ENCODE measurements at regions not wholly inside any gene's neighbourhood (a gene's known extent, or its start where the extent isn't known, plus 50 kb on each side); places are given as distances from the start of the nearest gene placed in this dataset.

DNA sequence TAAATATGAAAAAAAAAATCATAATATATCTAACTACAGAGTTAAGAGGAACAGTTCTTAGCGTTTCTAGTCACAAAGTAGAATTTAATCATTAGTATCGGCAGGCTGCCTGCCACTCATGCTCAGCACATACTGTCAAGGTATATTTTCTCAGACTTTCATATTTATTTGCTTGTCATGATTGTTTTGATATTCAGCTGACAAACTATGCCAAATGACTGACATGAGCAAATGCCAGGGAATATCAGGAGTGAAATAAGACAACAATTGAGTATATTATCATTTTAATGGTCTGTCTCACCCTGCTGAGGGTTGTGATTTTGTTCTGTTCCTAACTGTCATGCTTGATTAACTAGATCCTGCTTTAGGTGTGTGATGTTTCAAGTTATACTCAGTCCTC lies 395.0 kb upstream of the SPOCK3 start:
- no peaks in the 10 kb centered on the region for H3K4me1 ChIP-seq
- no peaks in the 10 kb centered on the region for H3K9me3 Mint-ChIP-seq (ENCODE audit: unreplicated experiment)
- ChIA-PET CTCF (no interaction called here), POLR2A (no interaction called here)
- intact Hi-C loops (cut with micrococcal nuclease; ENCODE audit: unreplicated experiment): no loop called here
- H3K4me1 Mint-ChIP-seq (ENCODE audit: low read depth, unreplicated experiment): no peaks in the 10 kb centered on the region
- H3K27ac Mint-ChIP-seq (ENCODE audit: unreplicated experiment): no peak overlapping the region
- H3K4me3 Mint-ChIP-seq (ENCODE audit: unreplicated experiment): no peak overlapping the region
- peaks cover 2% of the 10 kb centered on the region for H3K27me3 Mint-ChIP-seq (ENCODE audit: insufficient read depth, unreplicated experiment)
- H3K36me3 Mint-ChIP-seq (ENCODE audit: insufficient read depth, unreplicated experiment): no peaks in the 10 kb centered on the region
- TF ChIP-seq, protein P1, sequence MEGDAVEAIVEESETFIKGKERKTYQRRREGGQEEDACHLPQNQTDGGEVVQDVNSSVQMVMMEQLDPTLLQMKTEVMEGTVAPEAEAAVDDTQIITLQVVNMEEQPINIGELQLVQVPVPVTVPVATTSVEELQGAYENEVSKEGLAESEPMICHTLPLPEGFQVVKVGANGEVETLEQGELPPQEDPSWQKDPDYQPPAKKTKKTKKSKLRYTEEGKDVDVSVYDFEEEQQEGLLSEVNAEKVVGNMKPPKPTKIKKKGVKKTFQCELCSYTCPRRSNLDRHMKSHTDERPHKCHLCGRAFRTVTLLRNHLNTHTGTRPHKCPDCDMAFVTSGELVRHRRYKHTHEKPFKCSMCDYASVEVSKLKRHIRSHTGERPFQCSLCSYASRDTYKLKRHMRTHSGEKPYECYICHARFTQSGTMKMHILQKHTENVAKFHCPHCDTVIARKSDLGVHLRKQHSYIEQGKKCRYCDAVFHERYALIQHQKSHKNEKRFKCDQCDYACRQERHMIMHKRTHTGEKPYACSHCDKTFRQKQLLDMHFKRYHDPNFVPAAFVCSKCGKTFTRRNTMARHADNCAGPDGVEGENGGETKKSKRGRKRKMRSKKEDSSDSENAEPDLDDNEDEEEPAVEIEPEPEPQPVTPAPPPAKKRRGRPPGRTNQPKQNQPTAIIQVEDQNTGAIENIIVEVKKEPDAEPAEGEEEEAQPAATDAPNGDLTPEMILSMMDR (IDR thresholded peaks at IDR 0.05; ENCODE audit: insufficient read depth in 1 of 2, low read depth in 1 of 2, low read length in 1 of 2, severe bottlenecking in 1 of 2, unreplicated experiment in 1 of 2): no peak
- no peaks in the 10 kb centered on the region for H3K9me3 ChIP-seq
- H3K36me3 ChIP-seq (ENCODE audit: control insufficient read depth, insufficient read depth, low read length): no peaks in the 10 kb centered on the region
- no peak overlapping the region for H3K4me3 ChIP-seq (ENCODE audit: low read depth, low read length)
- no peak for DNase-seq
- no peaks in the 10 kb centered on the region for H3K27me3 ChIP-seq (replicated peaks; ENCODE audit: control insufficient read depth, insufficient read depth, low read length)
- BruUV-seq (replicated peaks): no TSS peak

- TF ChIP-seq, protein P1 (IDR thresholded peaks at IDR 0.05; ENCODE audit: insufficient read depth in 1 of 2, low read depth in 1 of 2, low read length in 1 of 2, severe bottlenecking in 1 of 2, unreplicated experiment in 1 of 2): no peak
- Histone ChIP-seq H3K27me3 (replicated peaks; ENCODE audit: control insufficient read depth, insufficient read depth, low read length) (no peaks in the 10 kb centered on the region), H3K4me1 (no peaks in the 10 kb centered on the region), H3K36me3 (ENCODE audit: control insufficient read depth, insufficient read depth, low read length) (no peaks in the 10 kb centered on the region), H3K4me3 (ENCODE audit: low read depth, low read length) (no peak overlapping the region), H3K9me3 (no peaks in the 10 kb centered on the region)
- no peak overlapping the region for H3K4me3 Mint-ChIP-seq (ENCODE audit: unreplicated experiment)
- H3K36me3 Mint-ChIP-seq (ENCODE audit: insufficient read depth, unreplicated experiment): no peaks in the 10 kb centered on the region
- BruUV-seq (replicated peaks): no TSS peak
- POLR2A ChIA-PET: no interaction called here
- no peak for DNase-seq
- no peaks in the 10 kb centered on the region for H3K27me3 Mint-ChIP-seq (ENCODE audit: insufficient read depth, unreplicated experiment)
- no peak overlapping the region for H3K27ac Mint-ChIP-seq (ENCODE audit: unreplicated experiment)
- no peaks in the 10 kb centered on the region for H3K4me1 Mint-ChIP-seq (ENCODE audit: low read depth, unreplicated experiment)
- CTCF ChIA-PET: no interaction called here
- no peaks in the 10 kb centered on the region for H3K9me3 Mint-ChIP-seq (ENCODE audit: unreplicated experiment)
- intact Hi-C loops (cut with micrococcal nuclease; ENCODE audit: unreplicated experiment): no loop called here
Measured at GRCh38 chr4:167642250-167642649, 408.0 kb upstream of the SPOCK3 start.

GRCh38 chr4:167645358-167645757 lies 411.1 kb upstream of the SPOCK3 start:
- no peak for DNase-seq
- TF ChIP-seq, protein P1 (IDR thresholded peaks at IDR 0.05; ENCODE audit: insufficient read depth in 1 of 2, low read depth in 1 of 2, low read length in 1 of 2, severe bottlenecking in 1 of 2, unreplicated experiment in 1 of 2): no peak
- H3K9me3 Mint-ChIP-seq (ENCODE audit: unreplicated experiment): no peaks in the 10 kb centered on the region
- H3K4me3 Mint-ChIP-seq (ENCODE audit: unreplicated experiment): no peak overlapping the region
- POLR2A ChIA-PET: no interaction called here
- no peaks in the 10 kb centered on the region for H3K4me1 Mint-ChIP-seq (ENCODE audit: low read depth, unreplicated experiment)
- H3K9me3 ChIP-seq: no peaks in the 10 kb centered on the region
- H3K27me3 ChIP-seq (replicated peaks; ENCODE audit: control insufficient read depth, insufficient read depth, low read length): no peaks in the 10 kb centered on the region
- CTCF ChIA-PET: no interaction called here
- no TSS peak for BruUV-seq (replicated peaks)
- H3K36me3 ChIP-seq (ENCODE audit: control insufficient read depth, insufficient read depth, low read length): no peaks in the 10 kb centered on the region
- no peak overlapping the region for H3K27ac Mint-ChIP-seq (ENCODE audit: unreplicated experiment)
- no peak overlapping the region for H3K4me3 ChIP-seq (ENCODE audit: low read depth, low read length)
- H3K36me3 Mint-ChIP-seq (ENCODE audit: insufficient read depth, unreplicated experiment): no peaks in the 10 kb centered on the region
- intact Hi-C loops (cut with micrococcal nuclease; ENCODE audit: unreplicated experiment): no loop called here
- no peaks in the 10 kb centered on the region for H3K4me1 ChIP-seq
- H3K27me3 Mint-ChIP-seq (ENCODE audit: insufficient read depth, unreplicated experiment): no peaks in the 10 kb centered on the region

Measured in Caco-2 (cell line).